NCI-H1105 (cell line): ENCODE measurements at regions not wholly inside any gene's neighbourhood (a gene's known extent, or its start where the extent isn't known, plus 50 kb on each side); places are given as distances from the start of the nearest gene placed in this dataset.

ENCODE experiments used
- DNase-seq: peaks from one replicate; lab custom pipeline; 2025; lab: John Stamatoyannopoulos, UW

DNA sequence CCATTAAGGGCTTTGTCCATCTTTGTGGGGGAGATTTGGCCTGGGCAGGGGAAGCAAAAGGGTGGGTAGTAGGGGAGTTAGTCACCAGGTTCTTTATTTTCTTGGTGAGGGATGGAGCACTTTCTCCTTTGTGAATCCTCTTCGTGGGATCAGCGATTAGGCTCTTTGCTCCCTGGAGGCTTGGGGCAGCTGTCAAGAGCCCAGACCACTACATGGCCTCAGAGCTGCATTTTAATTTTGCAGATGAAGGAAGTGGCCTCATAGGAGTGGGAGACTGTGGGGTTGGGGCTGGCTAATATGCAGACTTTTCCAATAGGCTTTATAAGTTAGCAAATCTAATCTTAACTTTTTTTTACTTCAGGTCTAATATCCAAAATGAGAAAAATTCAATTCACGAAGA lies 168.1 kb upstream of the DEFB112 start:
- DNase-seq, result no peak

DNA sequence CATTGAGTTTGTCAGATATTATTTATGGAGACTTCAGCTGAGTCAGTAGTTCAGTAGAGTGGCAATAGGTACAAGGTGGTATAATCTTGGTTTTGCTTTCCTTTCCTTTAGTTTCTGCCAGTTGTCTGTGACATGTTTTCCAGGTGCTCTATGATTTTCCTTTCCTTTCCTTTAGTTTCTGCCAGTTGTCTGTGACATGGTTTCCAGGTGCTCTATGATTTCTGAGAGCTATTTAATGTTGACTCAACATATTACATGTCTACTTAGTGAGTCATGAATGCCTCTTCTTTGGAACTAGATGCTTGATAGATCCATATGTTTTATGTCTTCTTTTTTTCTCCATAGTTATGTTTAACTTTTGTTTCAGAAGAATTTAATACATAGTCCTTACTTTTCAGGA lies 186.4 kb upstream of the DEFB112 start:
- DNase-seq, result no peak

DNA sequence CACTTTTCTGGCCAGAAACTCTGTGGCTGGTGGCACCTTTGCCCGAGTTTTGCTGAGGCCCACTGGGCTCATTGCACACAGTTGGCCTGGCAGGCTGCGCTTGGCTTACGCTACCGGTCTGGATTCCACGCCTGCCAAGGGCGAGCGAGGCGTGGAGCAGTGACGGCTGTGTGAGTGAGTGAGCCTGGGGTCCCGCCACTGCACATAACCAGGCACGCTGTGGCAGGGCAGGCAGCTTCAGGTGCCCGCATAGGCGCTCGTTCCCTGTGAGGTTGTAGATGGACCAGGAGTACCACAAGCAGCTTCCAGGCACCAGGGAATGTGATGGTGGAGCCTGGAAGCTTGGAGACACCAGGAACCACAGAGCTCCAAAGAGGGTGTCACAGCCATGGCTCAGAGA lies 190.1 kb upstream of the DEFB112 start:
- no peak for DNase-seq

DNA sequence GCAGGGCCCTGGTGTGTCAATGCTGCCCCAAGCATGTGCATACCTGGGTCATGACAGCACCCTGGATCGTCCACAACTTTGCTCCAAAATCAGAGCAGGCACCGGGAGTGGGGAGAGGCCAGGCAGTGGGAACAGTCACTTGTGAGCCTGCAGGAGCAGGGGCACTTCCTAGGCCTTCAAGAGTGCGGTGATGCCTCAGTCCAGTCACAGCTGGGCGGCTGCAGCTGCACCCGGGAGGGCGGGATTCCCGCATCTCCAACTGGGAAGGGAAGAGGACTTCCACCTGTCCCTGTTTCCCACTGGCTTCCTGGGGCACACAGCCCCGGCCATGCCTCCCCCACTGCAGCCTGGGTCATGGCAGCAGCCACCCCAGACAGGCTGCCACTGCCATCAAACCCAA lies 191.3 kb upstream of the DEFB112 start:
- DNase-seq, result no peak

DNA sequence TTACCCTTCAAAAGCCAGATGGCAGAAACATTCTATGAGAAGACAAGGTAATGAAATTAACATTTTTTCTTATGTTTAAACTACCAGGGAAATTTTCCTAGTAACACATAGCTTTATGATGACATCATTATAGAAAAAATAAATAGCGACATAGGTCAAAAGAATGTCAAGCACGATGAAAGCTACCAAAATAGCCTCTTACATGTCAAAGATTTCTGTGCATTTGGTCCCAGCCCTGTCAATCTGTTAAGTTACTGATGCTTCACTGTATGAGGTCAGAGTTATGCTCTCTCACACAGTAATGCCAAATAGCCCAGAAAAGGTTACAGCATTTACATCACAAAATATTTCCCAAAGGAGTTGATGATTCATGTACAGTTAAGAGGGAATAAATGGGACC lies 199.8 kb upstream of the DEFB112 start:
- DNase-seq, result no peak

DNA sequence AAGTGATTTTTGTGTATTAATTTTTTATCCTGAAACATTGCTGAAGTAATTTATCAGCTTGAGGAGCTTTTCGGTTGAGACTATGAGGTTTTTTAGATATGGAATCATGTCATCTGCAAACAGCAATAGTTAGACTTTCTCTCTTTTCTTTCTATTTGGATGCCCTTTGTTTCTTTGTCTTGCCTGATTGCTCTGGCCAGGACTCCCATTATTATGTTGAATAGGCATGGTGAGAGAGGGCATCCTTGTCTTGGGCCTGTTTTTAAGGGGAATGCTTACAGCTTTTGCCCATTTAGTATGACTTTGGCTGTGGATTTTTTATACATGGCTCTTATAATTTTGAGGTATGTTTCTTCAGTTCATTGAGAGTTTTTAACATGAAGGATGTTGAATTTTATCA lies 207.6 kb upstream of the DEFB112 start:
- DNase-seq, result no peak

DNA sequence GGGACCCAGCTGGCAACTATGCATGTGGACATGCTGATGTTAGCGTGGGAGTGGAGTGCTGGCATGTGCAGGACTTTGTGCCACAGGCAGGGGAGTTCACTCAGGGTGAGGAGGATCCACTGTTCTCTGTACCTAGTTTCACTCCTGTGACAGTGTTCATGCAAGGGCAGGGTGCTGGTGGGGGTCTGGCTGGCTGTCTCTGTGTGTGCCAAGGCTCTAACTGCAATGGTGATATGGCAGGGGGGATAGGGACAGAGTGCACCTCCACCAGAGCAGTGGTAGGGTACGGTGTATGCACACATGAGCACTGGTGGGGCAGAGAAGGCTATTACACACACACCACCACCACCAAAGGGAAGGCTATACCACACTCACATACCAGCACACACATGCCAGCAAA lies 210.2 kb upstream of the DEFB112 start:
- no peak for DNase-seq

DNA sequence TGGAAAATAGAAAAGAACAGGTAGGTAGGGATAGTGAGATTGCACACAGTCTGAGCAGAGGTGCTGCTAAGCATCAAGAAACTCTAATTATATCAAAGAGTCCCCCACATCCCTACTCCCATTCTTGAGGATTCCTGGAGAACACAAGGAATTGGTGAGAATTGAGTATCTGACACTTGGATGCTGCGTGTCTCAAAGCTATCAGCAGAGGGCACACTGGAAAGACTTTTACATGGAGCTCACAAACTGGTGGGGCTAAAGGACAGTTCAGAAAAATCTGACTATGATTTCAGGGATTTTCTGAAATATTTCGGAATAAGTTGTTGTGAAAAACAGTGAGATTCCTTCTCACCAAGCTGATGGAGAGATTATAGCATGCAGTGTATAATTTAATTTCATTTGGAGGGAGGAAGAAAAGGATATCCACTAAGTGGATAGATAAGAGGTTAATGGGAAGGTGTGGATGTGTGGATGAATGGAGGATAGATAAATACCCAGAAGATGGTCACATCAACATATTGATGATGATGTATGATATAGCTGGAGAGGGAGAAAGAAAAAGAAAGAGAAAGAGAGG lies 215.4 kb upstream of the DEFB112 start:
- no peak for DNase-seq

DNA sequence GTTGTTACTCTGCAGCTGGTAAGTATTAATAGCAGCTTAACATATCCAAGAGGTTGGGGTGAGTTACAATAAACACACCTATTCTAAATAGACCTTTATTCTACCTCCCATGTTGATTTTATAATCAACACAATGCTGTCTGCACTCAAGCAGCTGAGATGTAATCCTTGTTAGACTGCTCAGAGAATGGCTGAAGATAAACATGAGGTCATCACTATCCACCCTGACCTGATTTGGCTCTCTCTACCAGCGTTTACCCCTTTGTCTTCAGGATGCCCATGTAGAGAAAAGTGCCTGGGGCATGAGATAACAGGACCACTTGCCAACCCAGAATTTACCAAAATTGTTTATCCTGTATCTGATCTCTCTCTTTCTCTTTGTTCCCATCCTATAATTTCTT lies 220.7 kb upstream of the DEFB112 start:
- no peak for DNase-seq

DNA sequence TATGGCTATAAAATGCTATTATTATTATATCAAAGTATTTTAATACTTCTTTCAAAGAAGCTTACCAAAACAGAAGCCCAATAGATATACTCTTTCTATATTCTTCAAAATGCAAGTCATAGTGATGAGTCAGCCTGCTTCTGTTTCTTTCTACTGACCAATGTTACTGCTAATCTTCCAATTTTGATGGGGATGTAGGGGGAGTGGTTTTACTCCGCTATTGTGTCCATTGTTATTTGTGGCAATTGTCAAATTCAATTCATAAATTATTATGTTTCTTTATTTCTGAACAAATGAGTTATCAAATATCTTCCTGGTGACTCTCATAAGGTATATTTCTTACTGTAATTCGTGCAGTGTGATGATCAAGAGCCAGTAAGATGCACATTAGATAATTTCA lies 221.5 kb upstream of the DEFB112 start:
- DNase-seq, result no peak

DNA sequence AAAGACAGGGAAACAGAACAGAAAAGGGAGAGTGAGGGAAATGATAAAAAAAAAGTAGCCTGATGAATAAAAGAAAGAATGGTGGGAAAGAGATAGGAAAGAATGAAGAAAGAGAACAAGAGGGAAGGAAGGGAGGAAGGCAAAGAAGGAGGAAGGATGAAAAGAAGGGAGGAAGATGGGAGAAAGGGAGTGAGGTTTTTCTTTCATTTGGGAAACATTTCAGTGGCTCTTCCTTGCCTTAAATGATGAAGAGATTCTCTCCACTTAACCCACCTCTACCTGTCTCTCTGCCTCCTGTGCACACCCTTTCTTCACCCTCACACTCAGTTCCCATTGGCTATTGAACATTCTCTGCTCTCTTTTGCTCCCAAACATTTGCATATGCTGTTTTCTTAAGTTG lies 222.1 kb upstream of the DEFB112 start:
- DNase-seq, result no peak

DNA sequence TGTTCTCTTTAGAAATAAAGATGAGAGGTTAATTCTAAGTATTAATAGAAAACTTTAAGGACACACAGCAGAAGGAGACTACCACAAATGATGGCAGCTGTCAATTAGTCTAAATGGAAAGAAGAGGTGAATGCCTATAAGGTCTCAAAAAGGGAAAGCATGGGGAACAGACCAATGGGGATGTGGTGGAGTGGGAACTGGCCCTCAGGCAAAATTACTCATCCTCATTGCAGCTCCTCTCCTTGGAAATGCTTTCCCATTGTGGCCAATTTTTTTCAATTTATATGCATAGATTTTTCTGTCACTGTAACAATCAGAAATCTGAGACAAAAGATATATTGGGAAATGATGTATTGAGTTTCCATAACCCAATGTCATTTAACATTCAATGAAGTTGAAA lies 222.9 kb upstream of the DEFB112 start:
- DNase-seq, result no peak

DNA sequence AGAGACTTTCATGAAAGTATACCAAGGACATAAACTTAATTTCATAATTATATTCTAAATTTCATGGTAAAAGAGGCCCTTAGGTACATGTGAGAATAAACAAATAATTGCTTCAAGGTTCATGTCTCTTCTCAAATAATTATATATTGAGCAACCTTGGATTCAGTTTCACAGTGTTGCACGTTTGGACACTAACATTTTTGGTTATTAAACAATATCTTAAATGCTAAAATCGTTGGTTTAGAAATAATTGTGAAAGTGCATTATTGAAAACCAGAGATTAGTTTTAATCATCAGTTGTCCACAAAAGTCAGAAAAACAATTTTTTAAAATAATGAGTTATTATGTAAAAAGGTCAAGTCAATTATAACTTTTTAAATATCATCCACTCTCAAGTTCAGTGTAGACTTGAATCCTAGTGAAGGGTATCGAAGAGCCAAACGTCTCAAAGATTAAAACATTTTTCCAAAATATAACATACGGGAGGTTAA lies 227.1 kb upstream of the DEFB112 start:
- no peak for DNase-seq

DNA sequence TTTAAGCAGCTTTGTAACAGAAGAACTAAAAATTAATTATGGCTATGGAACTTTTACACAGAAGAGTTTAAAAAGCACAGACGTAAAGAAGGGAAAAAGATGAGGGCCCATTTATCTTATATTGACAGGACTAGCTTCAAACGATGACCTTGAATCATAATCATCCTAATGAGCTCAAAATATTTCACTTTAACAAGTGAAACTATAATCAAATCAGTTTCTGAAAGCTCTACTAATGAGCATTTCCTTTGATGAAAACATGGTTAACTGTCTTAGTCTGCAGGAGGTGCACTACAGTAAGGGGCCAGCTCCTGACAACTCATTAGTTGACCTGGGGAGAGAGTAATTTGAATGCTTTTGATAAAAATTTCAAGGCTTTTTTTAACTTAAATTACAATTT lies 228.0 kb upstream of the DEFB112 start:
- DNase-seq, result no peak

DNA sequence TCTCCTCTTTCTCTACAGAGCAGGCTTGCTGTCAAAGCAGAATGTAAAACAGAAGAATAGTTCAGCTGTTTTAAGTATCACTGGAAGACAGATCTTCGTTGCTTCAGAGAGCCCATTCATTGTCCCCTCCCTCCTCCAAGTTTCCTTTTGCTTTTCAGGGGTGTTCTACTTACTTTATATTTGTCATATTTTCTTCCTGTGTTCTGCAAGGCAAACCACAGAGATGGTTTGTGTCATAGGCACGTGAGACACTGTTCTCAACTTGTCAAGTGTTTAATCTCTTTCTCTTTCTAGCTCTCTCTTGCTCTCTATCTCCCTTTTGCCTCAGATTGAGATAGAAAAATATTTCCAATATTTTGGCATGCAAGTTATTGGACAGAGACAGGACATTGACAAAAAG lies 228.9 kb upstream of the DEFB112 start:
- no peak for DNase-seq

DNA sequence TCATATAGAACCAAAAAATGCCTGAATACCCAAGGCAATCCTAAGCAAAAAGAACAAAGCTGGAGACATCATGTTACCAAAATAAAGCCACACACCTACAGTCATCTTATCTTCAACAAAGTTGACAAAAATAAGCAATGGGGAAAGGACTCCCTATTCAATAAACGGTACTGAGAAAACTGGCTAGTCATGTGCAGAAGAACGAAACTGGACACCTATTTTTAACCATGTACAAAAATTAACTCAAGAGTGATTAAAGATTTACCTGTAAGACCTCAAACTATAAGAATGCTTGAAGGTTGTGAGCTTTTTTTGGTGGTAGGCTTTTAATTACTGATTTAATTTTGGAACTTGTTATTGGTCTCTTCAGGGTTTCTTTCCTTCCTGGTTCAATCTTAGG lies 236.0 kb upstream of the DEFB112 start:
- DNase-seq, result no peak

DNA sequence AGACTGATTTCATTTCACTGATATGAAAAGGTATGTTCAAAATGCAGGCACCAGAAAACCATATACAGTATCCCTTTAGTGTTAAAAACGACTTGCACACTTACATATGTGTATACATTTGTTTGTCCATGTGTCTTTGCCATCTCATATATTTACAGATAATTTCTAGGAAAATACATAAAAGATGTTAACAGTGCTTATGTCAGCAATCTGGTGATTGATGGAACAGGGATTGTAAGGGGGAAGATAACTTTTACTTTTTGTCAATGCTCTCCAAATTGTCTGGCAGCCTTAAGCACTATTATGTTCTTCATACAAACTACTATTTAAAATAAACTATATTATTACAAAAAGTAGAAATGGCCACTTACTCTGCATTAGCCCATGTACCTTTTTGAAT lies 238.5 kb upstream of the DEFB112 start:
- no peak for DNase-seq

DNA sequence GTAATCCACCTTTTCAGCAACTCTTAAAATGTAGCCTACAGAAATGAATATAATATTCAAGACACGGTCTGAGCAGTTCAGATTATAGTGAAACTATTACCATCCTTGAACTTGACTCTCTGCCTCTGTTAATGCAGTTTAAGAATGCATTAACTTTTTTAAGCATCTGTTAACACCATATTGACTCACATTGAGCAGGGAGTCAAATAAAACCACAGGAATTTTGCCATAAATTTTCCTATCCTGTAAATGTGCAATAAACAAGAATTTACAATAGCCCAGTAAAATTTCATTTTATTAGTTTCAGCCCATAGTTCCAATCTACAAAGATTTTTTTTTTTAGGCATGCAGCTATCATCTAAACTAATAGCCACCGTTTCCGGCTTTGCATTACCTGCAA lies 239.2 kb upstream of the DEFB112 start:
- DNase-seq, result no peak

DNA sequence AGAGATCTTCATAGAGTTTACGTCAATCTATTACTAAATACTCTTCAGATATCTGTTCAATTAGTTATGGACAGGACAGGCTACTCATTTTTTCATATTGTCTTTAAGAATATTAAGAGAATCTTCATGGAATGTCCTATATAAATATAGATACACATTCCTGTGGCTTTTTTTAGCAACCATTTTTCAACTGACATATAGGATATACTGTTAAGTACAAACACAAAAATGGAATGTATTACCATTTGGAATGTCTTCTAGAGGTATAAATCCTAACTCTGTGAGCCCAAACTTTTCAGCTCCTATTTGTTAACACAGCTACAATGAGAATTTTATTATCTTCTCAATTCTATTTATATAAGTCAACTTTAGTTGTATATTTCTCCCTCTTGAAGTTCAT lies 239.6 kb upstream of the DEFB112 start:
- no peak for DNase-seq

DNA sequence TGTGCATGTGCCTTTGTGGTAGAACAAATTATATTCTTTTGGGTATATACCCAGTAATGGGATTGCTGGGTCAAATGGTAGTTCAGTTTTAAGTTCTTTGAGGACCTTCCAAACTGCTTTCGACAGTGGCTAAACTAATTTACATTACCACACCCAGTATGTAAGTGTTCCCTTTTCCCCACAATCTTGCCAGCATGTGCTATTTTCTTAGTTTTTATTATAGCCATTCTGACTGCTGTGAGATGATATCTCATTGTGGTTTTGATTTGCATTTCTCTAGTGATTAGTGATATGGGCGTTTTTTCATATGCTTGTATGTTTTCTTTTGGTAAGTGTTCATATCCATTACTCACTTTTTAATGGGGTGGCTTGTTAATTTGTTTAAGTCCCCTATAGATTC lies 251.6 kb upstream of the DEFB112 start:
- DNase-seq, result no peak

DNA sequence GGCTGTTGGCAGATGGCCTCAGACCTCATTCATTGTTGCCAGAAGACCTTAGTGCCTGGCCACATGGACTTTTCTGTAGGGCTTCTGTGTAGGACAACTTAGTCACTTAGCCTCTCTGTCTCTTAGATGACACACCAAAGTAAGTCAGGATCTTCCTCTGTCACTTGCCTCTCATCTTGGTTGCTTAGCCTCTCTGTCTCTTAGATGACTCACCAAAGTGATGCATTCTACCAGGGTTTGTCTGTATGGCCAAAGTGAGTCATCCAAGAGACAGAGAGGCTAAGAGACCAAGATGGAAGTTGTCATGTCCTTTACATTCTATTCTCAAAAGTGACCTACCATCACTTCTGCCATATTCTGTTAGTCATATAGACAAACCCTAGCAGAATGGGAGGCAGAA lies 255.9 kb upstream of the DEFB112 start:
- no peak for DNase-seq

DNA sequence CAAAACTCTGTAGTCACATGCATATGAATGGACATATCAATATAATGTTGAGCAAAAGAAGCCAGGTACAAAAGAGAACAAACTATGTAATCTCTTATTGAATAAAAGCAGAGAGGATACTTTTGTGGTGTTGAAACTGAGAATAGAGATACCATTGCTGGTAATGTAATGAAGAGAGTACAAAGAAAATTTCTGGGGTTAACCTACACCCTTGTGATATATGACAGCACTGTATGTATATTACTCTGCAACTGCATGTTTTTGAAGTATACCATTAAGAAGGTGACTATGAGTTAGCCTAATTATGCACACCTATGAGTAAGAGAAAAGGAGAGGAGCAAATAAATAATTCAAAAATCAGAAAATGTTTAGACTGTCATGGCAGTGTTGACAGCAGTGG lies 268.8 kb upstream of the DEFB112 start:
- no peak for DNase-seq

DNA sequence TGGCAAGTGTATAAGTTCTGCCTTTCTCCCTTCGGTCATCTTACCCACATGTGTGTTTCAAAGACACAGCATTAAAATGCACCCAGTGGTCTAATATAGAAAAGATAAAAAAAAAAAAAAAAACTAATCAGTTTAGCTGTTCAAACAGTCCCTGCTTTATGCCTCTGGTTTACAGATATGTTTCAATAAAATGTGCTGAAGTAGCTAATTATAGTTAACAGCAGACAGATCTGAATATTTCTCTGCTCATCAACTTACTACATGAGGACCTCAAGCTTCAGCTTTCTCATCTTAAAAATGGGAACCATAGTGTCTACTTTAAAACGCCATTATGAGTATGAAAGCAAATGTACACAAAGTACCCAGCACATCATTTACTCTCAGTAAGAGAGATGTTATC lies 280.6 kb upstream of the DEFB112 start:
- DNase-seq, result no peak

DNA sequence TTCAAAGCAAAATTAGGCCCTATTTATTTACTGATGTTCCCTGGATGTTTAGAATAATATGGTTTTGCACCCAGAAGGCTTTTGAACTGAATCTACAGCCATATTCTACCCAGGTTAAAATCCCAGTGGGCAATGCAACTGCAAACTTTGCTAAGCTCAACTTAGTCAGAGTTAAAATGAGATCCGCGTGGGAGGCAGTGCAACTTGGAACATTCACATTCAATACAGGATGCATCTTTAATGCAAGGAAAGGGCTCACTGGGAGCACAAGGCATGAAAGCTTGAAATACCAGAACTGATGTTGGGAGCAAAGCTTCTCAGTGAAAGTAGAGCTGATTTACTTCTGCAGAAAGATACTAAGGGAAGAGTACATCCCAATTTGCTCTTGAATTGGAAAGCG lies 281.2 kb upstream of the DEFB112 start:
- DNase-seq, result no peak

DNA sequence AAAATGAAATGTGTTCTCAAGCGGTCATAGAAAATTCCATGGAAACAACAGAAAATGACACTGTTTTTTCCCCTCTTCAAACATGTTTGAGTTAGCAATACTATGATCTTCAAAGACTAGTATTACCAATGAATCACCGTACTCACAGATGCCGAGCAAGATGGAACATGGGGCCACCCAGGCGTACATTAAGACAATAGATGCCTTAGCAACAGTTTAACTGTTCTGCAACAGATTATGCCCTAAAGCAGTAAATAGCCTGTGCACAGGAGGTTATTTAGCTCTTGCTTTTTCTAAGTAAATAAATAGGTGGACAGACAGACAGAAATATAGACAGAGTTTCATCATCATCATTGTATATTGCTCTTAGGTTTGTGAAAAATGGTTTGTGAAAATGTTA lies 284.0 kb upstream of the DEFB112 start:
- no peak for DNase-seq
